COR-L47 (cell line): ENCODE measurements at regions not wholly inside any gene's neighbourhood (a gene's known extent, or its start where the extent isn't known, plus 50 kb on each side); places are given as distances from the start of the nearest gene placed in this dataset.
A peak's percentile ranks its signal among the peaks of the same experiment; 100 is the strongest.

Experiments
- DNase-seq: peaks from one replicate; lab custom pipeline; 2025; lab: John Stamatoyannopoulos, UW

DNA sequence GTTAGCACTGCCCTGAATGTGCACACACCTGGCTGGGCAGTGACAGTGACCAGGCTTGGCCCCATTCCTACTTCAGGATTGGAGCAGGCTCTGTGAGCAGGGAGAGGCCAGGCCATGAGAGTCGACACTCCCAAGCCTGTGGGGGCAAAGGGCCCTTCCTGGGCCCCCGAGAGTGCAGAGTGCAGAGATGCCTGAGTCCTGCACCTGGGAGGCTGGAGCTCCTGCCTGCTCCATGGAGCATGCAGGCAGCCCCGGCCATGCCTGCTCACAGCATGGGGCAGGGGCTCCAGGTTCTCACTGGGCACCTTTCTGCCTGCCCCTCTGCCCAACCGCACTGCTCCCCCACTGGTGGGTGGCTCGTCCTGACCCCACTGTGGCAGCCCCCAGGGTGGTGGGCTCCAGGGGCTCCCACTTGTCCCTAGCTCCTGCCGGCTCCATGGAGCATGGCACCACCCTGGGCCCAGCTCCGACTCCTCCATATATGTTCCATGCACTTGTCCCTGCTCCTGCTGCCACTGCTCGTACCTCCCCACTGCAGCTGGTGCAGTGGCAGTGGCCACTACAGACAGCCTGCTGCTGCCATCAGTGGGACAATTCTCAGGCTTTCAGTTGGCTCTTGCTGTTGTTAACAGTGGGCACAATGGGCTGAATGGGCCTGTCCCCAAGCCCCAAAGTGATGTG lies 282.0 kb downstream of the RPRM start:
- DNase-seq, result no peak

- no peak for DNase-seq
These were observed 283.2 kb downstream of the RPRM start for GRCh38 chr2:153195342-153195741.

GRCh38 chr2:153189091-153189888 lies 289.3 kb downstream of the RPRM start:
- no peak for DNase-seq

DNA sequence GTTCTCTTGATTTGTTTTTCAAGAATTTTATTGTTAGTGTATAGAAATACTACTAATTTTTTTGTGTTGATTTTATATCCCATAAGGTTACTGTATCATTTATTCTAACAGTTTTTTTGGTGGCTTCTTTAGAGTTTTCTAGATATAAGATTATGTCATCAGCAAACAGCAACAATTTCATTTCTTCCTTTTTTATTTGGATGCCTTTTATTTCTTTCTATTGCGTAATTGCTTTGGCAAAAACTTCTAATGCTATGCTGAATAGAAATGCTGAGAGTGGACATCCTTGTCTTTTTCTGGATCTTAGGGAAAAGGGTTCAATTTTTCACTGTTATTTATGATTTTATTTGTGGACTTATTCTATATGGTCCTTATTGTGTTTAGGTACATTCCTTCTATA lies 298.8 kb downstream of the RPRM start:
- DNase-seq, result no peak

- no peak for DNase-seq
These were observed 309.0 kb downstream of the RPRM start for GRCh38 chr2:153169609-153170008.

- no peak for DNase-seq
These were observed 313.5 kb downstream of the RPRM start for GRCh38 chr2:153165021-153165420.

DNA sequence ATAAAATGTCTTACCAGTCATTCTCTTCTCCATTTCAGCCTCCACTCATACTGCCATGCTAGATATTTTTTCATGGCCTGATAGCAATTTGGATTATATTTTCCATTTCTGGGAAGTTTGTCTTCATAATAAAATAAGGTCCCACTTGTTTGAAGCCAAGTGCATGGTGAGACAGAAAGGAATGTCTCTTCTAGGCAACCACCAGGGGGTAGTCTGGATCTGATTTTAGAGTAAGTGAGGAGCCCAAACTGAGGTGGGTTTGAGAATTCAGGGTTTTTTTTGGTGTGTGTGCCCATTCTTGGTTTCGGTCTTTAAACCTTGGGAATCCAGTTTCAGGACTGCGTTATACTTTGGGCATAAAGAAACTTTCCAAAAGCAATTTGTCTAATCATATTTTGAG lies 315.5 kb downstream of the RPRM start:
- DNase-seq, result peak; percentile 68

- DNase-seq, result no peak
These were observed 321.8 kb downstream of the RPRM start for GRCh38 chr2:153156743-153157142.

- DNase-seq, result no peak
These were observed 326.5 kb downstream of the RPRM start for GRCh38 chr2:153152036-153152435.

DNA sequence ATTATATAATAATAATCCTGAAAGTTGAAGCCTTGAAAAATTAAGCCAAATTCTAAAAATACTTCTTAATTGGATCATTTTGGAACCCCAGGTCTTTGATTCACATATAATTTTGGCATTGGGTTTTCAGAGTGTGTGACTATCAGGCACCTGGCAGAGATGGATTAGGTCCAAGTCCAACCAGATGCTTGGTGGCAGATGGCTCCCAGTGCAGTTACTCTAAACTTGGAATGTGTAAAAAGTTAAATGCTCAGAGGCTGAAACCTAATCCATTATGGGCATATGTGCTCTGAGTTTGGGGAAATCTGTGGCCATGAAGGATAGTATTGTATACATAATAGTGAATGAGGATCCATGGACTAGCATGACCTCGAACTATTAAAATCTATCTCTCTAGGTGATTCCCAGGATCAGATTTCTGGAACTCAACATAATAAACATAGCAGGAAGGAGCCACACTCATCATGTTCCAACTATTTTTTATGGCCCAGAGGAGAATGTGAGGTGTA lies 333.0 kb downstream of the RPRM start:
- DNase-seq, result peak; percentile 35

- no peak for DNase-seq
These were observed 335.0 kb downstream of the RPRM start for GRCh38 chr2:153143540-153143939.

- DNase-seq, result no peak
These were observed 338.1 kb downstream of the RPRM start for GRCh38 chr2:153140498-153140897.

GRCh38 chr2:153138651-153139375 lies 339.7 kb downstream of the RPRM start:
- DNase-seq, result no peak

DNA sequence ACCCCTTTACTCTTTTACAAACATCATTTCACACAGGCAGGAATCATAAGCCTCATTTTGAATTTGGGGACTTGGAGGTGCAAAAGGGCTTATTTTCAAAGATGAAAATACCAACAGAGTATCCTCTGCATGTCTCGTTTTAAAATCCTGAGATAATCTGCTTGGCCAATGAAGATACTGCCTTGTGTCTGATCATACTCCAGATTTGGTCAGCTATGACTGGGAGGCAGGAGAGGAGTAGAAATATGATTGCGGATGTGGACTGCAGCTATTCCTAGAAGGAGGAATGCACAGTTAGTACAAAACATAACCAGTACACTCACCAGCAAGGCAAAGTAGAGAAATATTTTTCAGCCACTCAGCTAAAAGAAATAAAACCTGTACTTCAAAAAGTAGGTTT lies 342.3 kb downstream of the RPRM start:
- no peak for DNase-seq

DNA sequence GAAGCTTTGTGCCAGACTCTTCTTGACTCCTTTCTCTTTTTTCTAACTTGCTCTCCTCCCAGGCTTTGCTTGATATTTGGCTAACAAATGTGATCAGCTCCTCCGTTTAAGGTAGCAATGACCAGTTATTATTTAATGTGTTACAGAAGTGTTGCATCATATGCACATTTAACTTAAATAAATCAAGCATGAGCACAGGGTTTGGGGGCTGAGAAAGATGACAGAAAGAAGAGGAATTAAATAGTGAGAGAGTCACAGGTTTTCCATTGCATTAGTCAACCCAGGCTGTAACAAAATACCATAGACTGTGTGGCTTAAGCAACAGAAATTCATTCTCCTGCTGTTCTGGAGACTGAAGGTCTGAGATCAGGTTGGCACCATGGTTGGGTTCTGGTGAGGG lies 343.8 kb downstream of the RPRM start:
- DNase-seq, result no peak

DNA sequence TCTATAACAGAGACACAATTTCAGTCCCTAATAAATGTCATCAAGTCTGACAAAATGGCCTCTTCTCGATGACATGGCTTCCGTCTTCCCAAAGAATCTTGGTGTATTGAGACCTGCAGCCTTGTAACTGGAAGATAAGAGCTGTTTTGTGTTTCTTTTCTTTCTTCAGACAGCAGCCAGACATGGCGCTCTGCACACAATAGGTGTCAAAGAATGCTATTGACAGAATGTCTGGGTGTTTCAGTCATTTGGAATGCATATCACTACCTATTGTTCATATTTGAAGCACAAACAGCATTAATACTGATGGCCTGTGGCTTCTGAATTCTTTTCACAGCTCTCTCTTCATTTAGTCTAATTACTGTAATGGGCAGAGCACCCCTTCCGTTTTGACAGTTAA lies 344.8 kb downstream of the RPRM start:
- no peak for DNase-seq

GRCh38 chr2:153132418-153132817 lies 346.1 kb downstream of the RPRM start:
- DNase-seq, result no peak

DNA sequence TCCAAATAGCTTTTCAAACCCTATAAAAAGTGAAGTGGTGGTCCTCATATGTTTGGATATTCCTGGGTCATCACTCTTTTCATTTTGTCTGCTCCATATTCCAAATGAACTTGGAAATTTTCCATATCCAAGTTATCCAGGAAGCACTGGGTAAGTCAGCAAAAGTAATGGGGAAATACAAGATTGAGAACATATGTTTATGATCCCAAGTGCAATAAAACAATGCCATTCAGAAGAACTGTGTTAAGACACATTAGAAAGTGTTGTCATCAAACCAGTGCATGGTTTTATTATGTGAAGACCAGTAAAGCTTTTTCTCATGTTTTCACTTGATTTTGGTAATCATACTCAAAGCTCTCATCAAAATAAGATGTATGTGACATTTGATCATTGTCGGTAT lies 363.4 kb downstream of the RPRM start:
- DNase-seq, result no peak

DNA sequence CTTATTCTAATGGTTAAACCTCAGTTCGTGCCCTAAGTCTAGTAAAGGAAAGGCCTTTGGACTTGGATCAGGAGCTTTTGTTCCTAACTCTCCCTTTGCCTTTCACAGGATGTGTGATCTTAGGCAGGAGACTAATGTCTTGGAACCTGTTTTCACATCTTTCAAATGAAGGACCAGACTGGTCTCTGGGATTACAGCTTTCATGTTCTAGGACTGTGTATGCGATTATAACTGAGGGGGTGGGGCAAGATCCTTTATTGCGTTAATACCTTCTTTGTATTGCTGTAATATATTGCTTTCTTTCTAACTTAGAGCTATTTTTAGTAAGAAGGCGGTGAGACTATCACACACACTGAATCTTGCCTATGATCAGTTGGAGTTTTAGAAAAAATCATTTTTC lies 368.1 kb downstream of the RPRM start:
- no peak for DNase-seq

GRCh38 chr2:153109793-153110192 lies 368.8 kb downstream of the RPRM start:
- no peak for DNase-seq

GRCh38 chr2:153106802-153107477 lies 371.6 kb downstream of the RPRM start:
- no peak for DNase-seq
